ENCODE measurements at regions not wholly inside any gene's neighbourhood (a gene's known extent, or its start where the extent isn't known, plus 50 kb on each side); places are given as distances from the start of the nearest gene placed in this dataset.

- DNase-seq (ENCODE audit: low spot score) (no peak), ATAC-seq (no peak), FAIRE-seq (no peak)
- no TSS peak for BruUV-seq (replicated peaks)
- intact Hi-C loops (cut with micrococcal nuclease; ENCODE audit: unreplicated experiment) (no loop called here), in situ Hi-C loops (cut with HindIII; ENCODE audit: extremely low pct_ligation_motif_present, low pct_unique_long_range_greater_than_20kb) (no loop called here)
- H3K27ac ChIP-seq (ENCODE audit: extremely low read length, insufficient read depth, low read length): no peak overlapping the region
- H3K27me3 ChIP-seq (ENCODE audit: control insufficient read depth in 1 of 2, insufficient read depth in 2 of 2, low read length in 2 of 2): no peaks in the 10 kb centered on the region
- ChIA-PET POLR2A (no interaction called here), CTCF (ENCODE audit: low intra/inter-chr PET ratio, low total read pairs) (no interaction called here)
- H4K20me1 ChIP-seq (ENCODE audit: insufficient read depth, low read length): no peaks in the 10 kb centered on the region
- H3K79me2 ChIP-seq (ENCODE audit: insufficient read depth, low read length): no peaks in the 10 kb centered on the region
- TF ChIP-seq ZHX2 (IDR thresholded peaks at IDR 0.05; ENCODE audit: low read depth) (no peak), ZHX2 (CRISPR knock-in tag; IDR thresholded peaks at IDR 0.05; ENCODE audit: borderline replicate concordance) (no peak), HCFC1 (IDR thresholded peaks at IDR 0.05; ENCODE audit: low read depth, low read length) (no peak), ELF1 (CRISPR knock-in tag; IDR thresholded peaks at IDR 0.05) (no peak), ZNF350 (CRISPR knock-in tag; IDR thresholded peaks at IDR 0.05; ENCODE audit: borderline replicate concordance, low read depth) (no peak), ZKSCAN8 (CRISPR knock-in tag; IDR thresholded peaks at IDR 0.05; ENCODE audit: borderline replicate concordance) (no peak), TFAP4 (IDR thresholded peaks at IDR 0.05; ENCODE audit: borderline replicate concordance, low read depth) (no peak)
- H2AFZ ChIP-seq (ENCODE audit: low read length): no peak overlapping the region
- no peaks in the 10 kb centered on the region for H3K36me3 ChIP-seq (replicated peaks in 1 of 2; ENCODE audit: control insufficient read depth in 1 of 2, insufficient read depth in 2 of 2, low read length in 2 of 2)
- 95% methylated on average over 17 of the region's 17 CpGs for WGBS (ENCODE audit: low lambda C conversion rate)
- peaks cover 66% of the 10 kb centered on the region for H3K4me1 ChIP-seq (ENCODE audit: insufficient read depth, low read length)
- H3K4me3 ChIP-seq (replicated peaks in 1 of 3; ENCODE audit: insufficient read depth in 1 of 3, low read depth in 2 of 3, low read length in 3 of 3): no peak overlapping the region
- no peak overlapping the region for H3K4me2 ChIP-seq (ENCODE audit: low read depth, low read length)
- H3K9me3 ChIP-seq (ENCODE audit: low read length): peaks cover 9% of the 10 kb centered on the region
- no peak overlapping the region for H3K9ac ChIP-seq (ENCODE audit: insufficient read depth, low read depth, low read length)
Measured at GRCh38 chr6:167746390-167746907, 80.3 kb upstream of the AFDN start.
